GM19438 (cell line): ENCODE measurements at regions not wholly inside any gene's neighbourhood (a gene's known extent, or its start where the extent isn't known, plus 50 kb on each side); places are given as distances from the start of the nearest gene placed in this dataset.
"Not testable (repeated sequence)": the region's sequence is repeated elsewhere in the genome, so short reads cannot be mapped to it uniquely, and the experiment has no call there.

Source experiments
- ATAC-seq: cut with Tn5 transposase; IDR thresholded peaks from one replicate; pipeline ENCODE4 v1.9.1; 2021; ENCODE audit warnings: low read depth; ENCODE audit not compliant: unreplicated experiment

GRCh38 chr1:228887960-228888359 lies 152.7 kb downstream of the RHOU start:
- ATAC-seq, result no peak

- no peak for ATAC-seq
Measured at GRCh38 chr1:228889289-228889688, 154.0 kb downstream of the RHOU start.

GRCh38 chr1:228891272-228892034 lies 156.2 kb downstream of the RHOU start:
- ATAC-seq, result no peak

GRCh38 chr1:228892200-228892599 lies 156.9 kb downstream of the RHOU start:
- not testable (repeated sequence) for ATAC-seq

GRCh38 chr1:228894442-228894989 lies 159.2 kb downstream of the RHOU start:
- ATAC-seq, result no peak

- no peak for ATAC-seq
Measured at GRCh38 chr1:228897901-228898300, 162.6 kb downstream of the RHOU start.

GRCh38 chr1:228898582-228898992 lies 163.3 kb downstream of the RHOU start:
- ATAC-seq, result no peak

- no peak for ATAC-seq
Measured at GRCh38 chr1:228899421-228899956, 164.2 kb downstream of the RHOU start.

GRCh38 chr1:228900099-228900885 lies 165.0 kb downstream of the RHOU start:
- no peak for ATAC-seq

- ATAC-seq, result no peak
Measured at GRCh38 chr1:228900886-228901392, 165.7 kb downstream of the RHOU start.

- ATAC-seq, result no peak
Measured at GRCh38 chr1:228901936-228902681, 166.8 kb downstream of the RHOU start.

GRCh38 chr1:228902781-228903433 lies 167.6 kb downstream of the RHOU start:
- ATAC-seq, result no peak

GRCh38 chr1:228903434-228904071 lies 168.3 kb downstream of the RHOU start:
- ATAC-seq, result no peak

- no peak for ATAC-seq
Measured at GRCh38 chr1:228904222-228904621, 168.9 kb downstream of the RHOU start.

- no peak for ATAC-seq
Measured at GRCh38 chr1:228905701-228906101, 170.4 kb downstream of the RHOU start.

GRCh38 chr1:228906223-228906860 lies 171.1 kb downstream of the RHOU start:
- no peak for ATAC-seq

- ATAC-seq, result no peak
Measured at GRCh38 chr1:228911225-228912210, 176.2 kb downstream of the RHOU start.
